UCSD-AML1 (cell line): ENCODE measurements at regions not wholly inside any gene's neighbourhood (a gene's known extent, or its start where the extent isn't known, plus 50 kb on each side); places are given as distances from the start of the nearest gene placed in this dataset.
"Not testable (repeated sequence)": the region's sequence is repeated elsewhere in the genome, so short reads cannot be mapped to it uniquely, and the experiment has no call there.

Source experiments
- DNase-seq: peaks from one replicate; lab custom pipeline; 2025; ENCODE audit not compliant: unreplicated experiment; lab: John Stamatoyannopoulos, UW

- DNase-seq, result no peak
Measured at GRCh38 chr1:235059221-235059620, 69.4 kb downstream of the TOMM20 start.

- DNase-seq, result no peak
Measured at GRCh38 chr1:235058695-235059094, 69.9 kb downstream of the TOMM20 start.

- no peak for DNase-seq
Measured at GRCh38 chr1:235057385-235058306, 71.0 kb downstream of the TOMM20 start.

- no peak for DNase-seq
Measured at GRCh38 chr1:235056937-235057336, 71.7 kb downstream of the TOMM20 start.

GRCh38 chr1:235054936-235055335 is 73.7 kb downstream of the TOMM20 start:
- no peak for DNase-seq

- DNase-seq, result no peak
Measured at GRCh38 chr1:235054466-235054865, 74.2 kb downstream of the TOMM20 start.

GRCh38 chr1:235052067-235053008 is 76.3 kb downstream of the TOMM20 start:
- no peak for DNase-seq

GRCh38 chr1:235051521-235051920 is 77.1 kb downstream of the TOMM20 start:
- no peak for DNase-seq

- no peak for DNase-seq
Measured at GRCh38 chr1:235050911-235051360, 77.7 kb downstream of the TOMM20 start.

- not testable (repeated sequence) for DNase-seq
Measured at GRCh38 chr1:235049716-235050378, 78.8 kb downstream of the TOMM20 start.

- DNase-seq, result no peak
Measured at GRCh38 chr1:235049217-235049616, 79.4 kb downstream of the TOMM20 start.

GRCh38 chr1:235047331-235047871 is 81.2 kb downstream of the TOMM20 start:
- DNase-seq, result no peak

- no peak for DNase-seq
Measured at GRCh38 chr1:235045921-235046601, 82.6 kb downstream of the TOMM20 start.

GRCh38 chr1:235045034-235045690 is 83.5 kb downstream of the TOMM20 start:
- DNase-seq, result no peak

GRCh38 chr1:235043234-235043633 is 85.4 kb downstream of the TOMM20 start:
- DNase-seq, result no peak

GRCh38 chr1:235038701-235039100 is 89.9 kb downstream of the TOMM20 start:
- DNase-seq, result no peak

- DNase-seq, result no peak
Measured at GRCh38 chr1:235035928-235036327, 92.7 kb downstream of the TOMM20 start.

GRCh38 chr1:235030919-235031596 is 97.6 kb downstream of the TOMM20 start:
- DNase-seq, result no peak

GRCh38 chr1:235027862-235028250 is 100.8 kb downstream of the TOMM20 start:
- no peak for DNase-seq
